ENCODE measurements at regions not wholly inside any gene's neighbourhood (a gene's known extent, or its start where the extent isn't known, plus 50 kb on each side); places are given as distances from the start of the nearest gene placed in this dataset.

- H3K9me3 ChIP-seq (ENCODE audit: low read depth, low read length, poor library complexity, severe bottlenecking) = no peaks in the 10 kb centered on the region
- no peaks in the 10 kb centered on the region for H3K27me3 ChIP-seq (replicated peaks; ENCODE audit: insufficient read depth, low read depth, low read length, poor library complexity)
- TF ChIP-seq EZH2 (IDR thresholded peaks at IDR 0.05; ENCODE audit: borderline replicate concordance, low read depth, low read length, poor library complexity, severe bottlenecking) = no peak
- TF ChIP-seq CTCF (conservative IDR thresholded peaks at IDR 0.05; ENCODE audit: low read depth, low read length) = no peak
- no peak overlapping the region for H3K27ac ChIP-seq (ENCODE audit: low read depth, low read length, poor library complexity, severe bottlenecking)
- ChIA-PET CTCF (no interaction called here), POLR2A (ENCODE audit: low non-redundant PET) (no interaction called here)
- H3K4me1 ChIP-seq (ENCODE audit: insufficient read depth, low read length, poor library complexity, severe bottlenecking) = no peaks in the 10 kb centered on the region
- DNase-seq (ENCODE audit: low spot score) = no peak
- H3K36me3 ChIP-seq (ENCODE audit: insufficient read depth, low read length, poor library complexity, severe bottlenecking) = no peaks in the 10 kb centered on the region
- no peak overlapping the region for H3K4me3 ChIP-seq (ENCODE audit: low read depth, low read length, poor library complexity, severe bottlenecking)
- no TSS peak for BruUV-seq (replicated peaks)
- intact Hi-C loops (cut with micrococcal nuclease; ENCODE audit: unreplicated experiment) = no loop called here
Measured at GRCh38 chr3:14346191-14346590, 56.2 kb upstream of the SLC6A6 start.

GRCh38 chr3:14346642-14347041 lies 55.8 kb upstream of the SLC6A6 start:
- TF ChIP-seq EZH2 (IDR thresholded peaks at IDR 0.05; ENCODE audit: borderline replicate concordance, low read depth, low read length, poor library complexity, severe bottlenecking) = no peak
- no peak for TF ChIP-seq CTCF (conservative IDR thresholded peaks at IDR 0.05; ENCODE audit: low read depth, low read length)
- CTCF ChIA-PET = no interaction called here
- intact Hi-C loops (cut with micrococcal nuclease; ENCODE audit: unreplicated experiment) = no loop called here
- Histone ChIP-seq H3K36me3 (ENCODE audit: insufficient read depth, low read length, poor library complexity, severe bottlenecking) (no peaks in the 10 kb centered on the region), H3K27ac (ENCODE audit: low read depth, low read length, poor library complexity, severe bottlenecking) (no peak overlapping the region), H3K9me3 (ENCODE audit: low read depth, low read length, poor library complexity, severe bottlenecking) (no peaks in the 10 kb centered on the region), H3K4me3 (ENCODE audit: low read depth, low read length, poor library complexity, severe bottlenecking) (no peak overlapping the region), H3K27me3 (replicated peaks; ENCODE audit: insufficient read depth, low read depth, low read length, poor library complexity) (no peaks in the 10 kb centered on the region), H3K4me1 (ENCODE audit: insufficient read depth, low read length, poor library complexity, severe bottlenecking) (no peaks in the 10 kb centered on the region)
- no peak for DNase-seq (ENCODE audit: low spot score)
- BruUV-seq (replicated peaks) = no TSS peak
- POLR2A ChIA-PET (ENCODE audit: low non-redundant PET) = no interaction called here

- DNase-seq (ENCODE audit: low spot score) = no peak
- no peaks in the 10 kb centered on the region for H3K9me3 ChIP-seq (ENCODE audit: low read depth, low read length, poor library complexity, severe bottlenecking)
- CTCF ChIA-PET = no interaction called here
Measured at GRCh38 chr3:14347110-14347509, 55.3 kb upstream of the SLC6A6 start.

More at GRCh38 chr3:14347110-14347509, 55.3 kb upstream of the SLC6A6 start:
- TF ChIP-seq CTCF (conservative IDR thresholded peaks at IDR 0.05; ENCODE audit: low read depth, low read length) (no peak), EZH2 (IDR thresholded peaks at IDR 0.05; ENCODE audit: borderline replicate concordance, low read depth, low read length, poor library complexity, severe bottlenecking) (no peak)
- H3K27me3 ChIP-seq (replicated peaks; ENCODE audit: insufficient read depth, low read depth, low read length, poor library complexity) = no peaks in the 10 kb centered on the region
- H3K4me3 ChIP-seq (ENCODE audit: low read depth, low read length, poor library complexity, severe bottlenecking) = no peak overlapping the region
- intact Hi-C loops (cut with micrococcal nuclease; ENCODE audit: unreplicated experiment) = no loop called here
- no peaks in the 10 kb centered on the region for H3K36me3 ChIP-seq (ENCODE audit: insufficient read depth, low read length, poor library complexity, severe bottlenecking)
- POLR2A ChIA-PET (ENCODE audit: low non-redundant PET) = no interaction called here
- H3K27ac ChIP-seq (ENCODE audit: low read depth, low read length, poor library complexity, severe bottlenecking) = no peak overlapping the region
- H3K4me1 ChIP-seq (ENCODE audit: insufficient read depth, low read length, poor library complexity, severe bottlenecking) = no peaks in the 10 kb centered on the region
- BruUV-seq (replicated peaks) = no TSS peak

Measured in A673 (cell line).